AG04450 (cell line): ENCODE measurements at regions not wholly inside any gene's neighbourhood (a gene's known extent, or its start where the extent isn't known, plus 50 kb on each side); places are given as distances from the start of the nearest gene placed in this dataset.

ENCODE experiments used
- CTCF ChIA-PET: fragments of 300-600, 350-600 bp; formaldehyde crosslinking; extraction: SDS; loops from one replicate; lab custom pipeline; 2022; ENCODE audit warnings: antibody characterized with exemption, inconsistent platforms; lab: Charles Lee
- POLR2A ChIA-PET: fragments of 350-600 bp; formaldehyde crosslinking; extraction: SDS; loops from one replicate; lab custom pipeline; 2021; ENCODE audit warnings: antibody characterized with exemption, inconsistent platforms; lab: Yijun Ruan, JAX
- DNase-seq: peaks from one replicate; pipeline ENCODE4 v3.0.0-alpha.2; 2011; ENCODE audit warnings: low read depth, low spot score
- H3K27ac ChIP-seq: one replicate; pipeline ENCODE4 v1.5.1; 2012; ENCODE audit warnings: low read depth, low read length, control low read depth
- H3K27me3 ChIP-seq: one replicate; pipeline ENCODE4 v1.6.0; 2012; ENCODE audit warnings: low read length; ENCODE audit not compliant: control insufficient read depth, insufficient read depth
- H3K4me3 ChIP-seq: 2 replicates; pipeline ENCODE4 v1.5.1; 2011; ENCODE audit warnings: mild to moderate bottlenecking, low read depth, low read length, control low read depth
- H3K9me3 ChIP-seq: 2 replicates; pipeline ENCODE4 v1.5.1; 2012; ENCODE audit warnings: low read length; ENCODE audit not compliant: control insufficient read depth, insufficient read depth
- TF ChIP-seq, protein P1 (sequence below): IDR thresholded peaks from 2 replicates; pipeline ENCODE4 v1.5.1; 2011; ENCODE audit warnings: low read depth, low read length, control low read depth, inconsistent platforms

DNA sequence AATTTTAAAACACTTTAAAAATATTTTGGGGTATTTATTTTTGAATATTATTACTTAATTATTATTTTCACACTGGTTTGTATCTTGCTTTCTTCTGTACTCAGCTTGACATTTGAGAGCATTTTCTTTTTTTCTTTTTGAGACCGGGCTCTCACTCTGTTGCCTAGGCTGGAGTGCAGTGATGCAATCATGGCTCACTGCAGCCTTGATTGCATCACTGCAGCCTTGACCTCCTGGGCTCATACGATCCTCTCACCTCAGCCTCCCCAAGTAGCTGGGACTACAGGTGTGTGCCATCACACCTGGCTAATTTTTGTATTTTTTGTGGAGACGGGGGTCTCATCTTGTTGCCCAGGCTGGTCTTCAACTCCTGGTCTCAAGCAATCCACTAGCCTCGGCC lies 79.9 kb upstream of the DLX2 start:
- no peaks in the 10 kb centered on the region for H3K9me3 ChIP-seq
- no peak for DNase-seq
- ChIA-PET CTCF (interaction anchor here (0.9 kb wide), 1 partner anchor 279 kb away, joined by 4 read pairs; no protein-coding TSS in a partner anchor), POLR2A (no interaction called here)
- H3K27ac ChIP-seq: no peak overlapping the region
- no peak overlapping the region for H3K4me3 ChIP-seq
- TF ChIP-seq, protein P1, sequence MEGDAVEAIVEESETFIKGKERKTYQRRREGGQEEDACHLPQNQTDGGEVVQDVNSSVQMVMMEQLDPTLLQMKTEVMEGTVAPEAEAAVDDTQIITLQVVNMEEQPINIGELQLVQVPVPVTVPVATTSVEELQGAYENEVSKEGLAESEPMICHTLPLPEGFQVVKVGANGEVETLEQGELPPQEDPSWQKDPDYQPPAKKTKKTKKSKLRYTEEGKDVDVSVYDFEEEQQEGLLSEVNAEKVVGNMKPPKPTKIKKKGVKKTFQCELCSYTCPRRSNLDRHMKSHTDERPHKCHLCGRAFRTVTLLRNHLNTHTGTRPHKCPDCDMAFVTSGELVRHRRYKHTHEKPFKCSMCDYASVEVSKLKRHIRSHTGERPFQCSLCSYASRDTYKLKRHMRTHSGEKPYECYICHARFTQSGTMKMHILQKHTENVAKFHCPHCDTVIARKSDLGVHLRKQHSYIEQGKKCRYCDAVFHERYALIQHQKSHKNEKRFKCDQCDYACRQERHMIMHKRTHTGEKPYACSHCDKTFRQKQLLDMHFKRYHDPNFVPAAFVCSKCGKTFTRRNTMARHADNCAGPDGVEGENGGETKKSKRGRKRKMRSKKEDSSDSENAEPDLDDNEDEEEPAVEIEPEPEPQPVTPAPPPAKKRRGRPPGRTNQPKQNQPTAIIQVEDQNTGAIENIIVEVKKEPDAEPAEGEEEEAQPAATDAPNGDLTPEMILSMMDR: no peak
- H3K27me3 ChIP-seq: no peaks in the 10 kb centered on the region

DNA sequence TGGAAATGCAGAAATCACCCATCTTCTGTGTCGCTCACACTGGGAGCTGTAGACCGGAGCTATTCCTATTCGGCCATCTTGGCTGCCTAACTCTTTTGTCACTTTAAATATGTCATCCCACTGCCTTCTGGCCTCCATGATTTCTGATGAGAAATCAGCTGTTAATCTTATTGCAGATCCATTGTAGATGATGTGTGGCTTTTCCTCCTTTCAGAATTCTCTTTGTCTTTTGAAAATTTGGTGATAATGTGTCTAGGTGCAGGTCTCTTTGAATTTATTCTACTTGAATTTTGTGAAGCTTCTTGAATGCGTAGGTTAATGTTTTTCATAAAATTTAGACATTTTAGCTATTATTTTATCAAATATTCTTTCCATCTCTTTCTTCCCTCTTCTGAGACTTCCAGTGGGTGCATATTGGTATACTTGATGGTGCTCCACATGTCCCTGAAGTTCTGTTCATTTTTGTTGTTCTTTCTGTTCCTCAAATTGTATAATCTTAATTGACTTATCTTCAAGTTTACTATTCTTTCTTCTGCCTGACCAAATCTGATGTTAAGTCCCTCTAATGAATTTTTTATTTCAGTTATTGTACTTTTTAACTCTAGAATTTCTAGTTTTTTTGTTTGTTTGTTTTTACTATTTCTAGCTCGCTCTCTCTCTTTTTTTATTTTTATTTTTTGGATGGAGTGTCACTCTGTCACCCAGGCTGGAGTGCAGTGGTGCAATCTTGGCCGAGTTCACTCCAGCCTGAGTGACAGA lies 90.8 kb upstream of the DLX2 start:
- no peaks in the 10 kb centered on the region for H3K27me3 ChIP-seq
- CTCF ChIA-PET: interaction anchor here (1.0 to 1.5 kb wide), 2 partner anchors 268 to 273 kb away, joined by 3 to 4 read pairs; no protein-coding TSS in a partner anchor
- peaks cover 4% of the 10 kb centered on the region for H3K9me3 ChIP-seq
- H3K4me3 ChIP-seq: no peak overlapping the region
- TF ChIP-seq, protein P1: no peak
- POLR2A ChIA-PET: no interaction called here
- no peak overlapping the region for H3K27ac ChIP-seq
- DNase-seq: no peak

DNA sequence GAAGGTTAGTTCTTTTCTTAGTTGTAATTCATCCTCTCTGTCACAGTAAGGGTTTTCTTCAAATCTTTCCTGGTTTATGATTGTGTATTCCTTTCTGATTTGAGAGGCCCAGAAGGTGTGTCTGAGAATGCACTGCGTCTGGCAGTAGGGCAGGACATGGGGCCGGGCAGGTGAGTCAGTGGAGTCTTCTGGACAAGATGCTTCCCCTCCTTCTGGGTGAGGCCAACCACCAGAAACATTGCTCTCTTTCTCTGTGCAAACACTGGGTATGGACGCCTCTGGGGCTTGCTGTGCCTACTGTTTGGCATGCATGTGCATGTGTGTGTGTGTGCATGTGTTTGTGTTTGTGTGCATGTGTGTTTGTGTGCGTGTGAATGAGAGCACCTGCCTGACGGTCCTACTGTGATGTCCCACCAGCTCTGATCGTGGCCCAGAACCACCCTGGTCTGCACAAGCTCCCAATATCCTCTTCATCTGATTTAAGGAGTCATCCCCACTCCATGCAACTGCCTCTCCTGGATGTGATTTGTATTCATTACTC lies 93.2 kb upstream of the DLX2 start:
- H3K27me3 ChIP-seq: no peaks in the 10 kb centered on the region
- DNase-seq: no peak
- POLR2A ChIA-PET: no interaction called here
- CTCF ChIA-PET: interaction anchor here (0.6 to 1.9 kb wide), 2 partner anchors 265 to 269 kb away, joined by 5 to 10 read pairs; no protein-coding TSS in a partner anchor
- TF ChIP-seq, protein P1: no peak
- H3K27ac ChIP-seq: no peak overlapping the region
- no peak overlapping the region for H3K4me3 ChIP-seq
- H3K9me3 ChIP-seq: peaks cover 13% of the 10 kb centered on the region

DNA sequence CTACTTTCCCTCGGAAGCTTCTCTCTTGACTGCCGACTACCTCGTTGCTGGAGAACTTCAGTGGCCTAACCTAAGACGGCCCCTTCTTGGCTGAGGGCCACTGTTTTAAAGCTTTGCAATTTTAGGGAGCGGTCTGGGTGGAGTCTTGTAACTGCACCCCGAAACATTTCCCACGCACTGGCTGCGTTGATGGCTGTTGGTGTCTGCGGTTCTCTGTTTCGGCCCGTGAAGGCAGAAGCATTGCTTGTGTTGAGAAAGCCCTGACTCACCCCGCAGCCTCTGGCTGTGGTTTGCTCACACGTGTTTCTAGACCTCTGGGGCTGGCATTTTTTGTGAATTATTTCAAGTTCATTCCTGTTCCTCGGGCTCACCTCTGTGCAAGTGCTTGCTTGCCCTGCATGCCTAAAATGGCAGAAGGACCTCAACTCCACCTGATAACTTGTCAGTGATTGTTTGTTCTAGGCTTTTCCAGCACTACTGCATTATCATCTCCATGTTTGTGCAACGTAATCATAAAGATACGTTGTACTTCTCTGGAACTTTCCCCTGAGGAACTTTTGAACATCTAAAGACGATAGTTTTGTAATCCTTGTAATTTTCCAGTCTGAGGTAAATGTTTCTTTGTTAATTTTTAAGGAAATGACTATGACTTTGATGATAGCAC lies 94.2 kb upstream of the DLX2 start:
- ChIA-PET CTCF (interaction anchor here (1.0 to 1.9 kb wide), 2 partner anchors 264 to 269 kb away, joined by 5 to 10 read pairs; no protein-coding TSS in a partner anchor), POLR2A (no interaction called here)
- no peak for DNase-seq
- no peak overlapping the region for H3K4me3 ChIP-seq
- no peaks in the 10 kb centered on the region for H3K27me3 ChIP-seq
- TF ChIP-seq, protein P1: no peak
- H3K27ac ChIP-seq: no peak overlapping the region
- H3K9me3 ChIP-seq: peaks cover 13% of the 10 kb centered on the region
